Retinal pigment epithelial cell (primary cell): ENCODE measurements at regions not wholly inside any gene's neighbourhood (a gene's known extent, or its start where the extent isn't known, plus 50 kb on each side); places are given as distances from the start of the nearest gene placed in this dataset.

Experiments
- DNase-seq: peaks from one replicate; pipeline ENCODE4 v3.0.0-alpha.2; 2010; ENCODE audit warnings: low read depth
- H3K4me3 ChIP-seq: 2 replicates; pipeline ENCODE4 v1.5.1; 2011; ENCODE audit warnings: mild to moderate bottlenecking, low read length, control low read depth, moderate library complexity
- CTCF ChIP-seq: conservative IDR thresholded peaks from 2 replicates; pipeline ENCODE4 v1.5.1; 2011; ENCODE audit warnings: low read depth, low read length, control low read depth, inconsistent platforms

GRCh38 chr10:107686095-107686494 is 521.6 kb upstream of the SORCS1 start:
- TF ChIP-seq CTCF = no peak
- H3K4me3 ChIP-seq = no peak overlapping the region
- DNase-seq = no peak

- no peak overlapping the region for H3K4me3 ChIP-seq
- no peak for TF ChIP-seq CTCF
- no peak for DNase-seq
Measured at GRCh38 chr10:107671960-107672359, 507.5 kb upstream of the SORCS1 start.

- no peak for TF ChIP-seq CTCF
- no peak for DNase-seq
- no peak overlapping the region for H3K4me3 ChIP-seq
Measured at GRCh38 chr10:107666214-107666613, 501.7 kb upstream of the SORCS1 start.

- H3K4me3 ChIP-seq = no peak overlapping the region
- DNase-seq = no peak
- no peak for TF ChIP-seq CTCF
Measured at GRCh38 chr10:107665459-107665858, 501.0 kb upstream of the SORCS1 start.

GRCh38 chr10:107657851-107658250 is 493.3 kb upstream of the SORCS1 start:
- DNase-seq = no peak
- no peak for TF ChIP-seq CTCF
- H3K4me3 ChIP-seq = no peak overlapping the region

- TF ChIP-seq CTCF = no peak
- DNase-seq = no peak
Measured at GRCh38 chr10:107656932-107657331, 492.4 kb upstream of the SORCS1 start.

GRCh38 chr10:107653832-107654287 is 489.4 kb upstream of the SORCS1 start:
- H3K4me3 ChIP-seq = peak overlapping the region; percentile 39
- DNase-seq = peak; percentile 86
- TF ChIP-seq CTCF = no peak

More at GRCh38 chr10:107656932-107657331, 492.4 kb upstream of the SORCS1 start:
- no peak overlapping the region for H3K4me3 ChIP-seq
